GM12878 (cell line): ENCODE measurements at regions not wholly inside any gene's neighbourhood (a gene's known extent, or its start where the extent isn't known, plus 50 kb on each side); places are given as distances from the start of the nearest gene placed in this dataset.
A peak's percentile ranks its signal among the peaks of the same experiment; 100 is the strongest.

Experiments
- ATAC-seq: fragments of 200-7000 bp; cut with Tn5 transposase; 3 replicates; pipeline ENCODE4 v1.9.1; 2020; ENCODE audit warnings: mild to moderate bottlenecking, moderate library complexity
- BruUV-seq: library from RNA; stranded (reverse); fragments of 400-500 nt; replicated peaks from 2 replicates; lab custom pipeline; 2021; lab: Mats Ljungman, UMichigan
- CTCF ChIA-PET: fragments of 300-600 bp; sonication (Branson Sonifier 250); formaldehyde crosslinking; extraction: SDS; loops from one replicate; lab custom pipeline; 2021; ENCODE audit warnings: inconsistent platforms; lab: Yijun Ruan, JAX
- POLR2A ChIA-PET: fragments of 350-600 bp; formaldehyde crosslinking; extraction: SDS; loops from one replicate; lab custom pipeline; 2021; ENCODE audit warnings: inconsistent platforms; lab: Charles Lee
- RAD21 ChIA-PET: fragments of 300-600 bp; sonication (Branson Sonifier 250); formaldehyde crosslinking; loops from one replicate; lab custom pipeline; 2023; ENCODE audit warnings: antibody characterized with exemption; ENCODE audit not compliant: unreplicated experiment; lab: Charles Lee
- SMC1A ChIA-PET: fragments of 300-600 bp; sonication (Branson Sonifier 250); formaldehyde crosslinking; loops from one replicate; lab custom pipeline; 2023; ENCODE audit not compliant: unreplicated experiment, uncharacterized antibody; lab: Charles Lee
- DNase-seq: peaks from one replicate; pipeline ENCODE4 v3.0.0-alpha.2; 2011; ENCODE audit warnings: low read depth, low spot score
- FAIRE-seq: peaks from 3 replicates; lab custom pipeline; 2011; peaks lifted over from hg19 to GRCh38; lab: Jason Lieb, UNC
- H2AFZ ChIP-seq: 2 replicates; pipeline ENCODE4 v1.6.0; 2011; ENCODE audit warnings: low read depth, low read length, control low read depth; ENCODE audit not compliant: control insufficient read depth
- H3K27ac ChIP-seq: 2 replicates; pipeline ENCODE4 v1.5.1; 2011; ENCODE audit warnings: control low read depth; ENCODE audit not compliant: control insufficient read depth, insufficient read depth
- H3K27me3 ChIP-seq, 2 experiments: replicated peaks in 1 of 2; 2 replicates each; pipeline versions ENCODE4 v1.6.0 to v1.6.1; 2011; ENCODE audit warnings: low read length in 1 of 2; ENCODE audit not compliant: control insufficient read depth in 2 of 2, insufficient read depth in 2 of 2
- H3K36me3 ChIP-seq, 2 experiments: 2 replicates each; pipeline ENCODE4 v1.5.1; 2011; ENCODE audit warnings: low read length in 1 of 2; ENCODE audit not compliant: control insufficient read depth in 2 of 2, insufficient read depth in 2 of 2
- H3K4me1 ChIP-seq: 2 replicates; pipeline ENCODE4 v1.6.1; 2011; ENCODE audit warnings: mild to moderate bottlenecking, low read length, moderate library complexity, mixed read lengths; ENCODE audit not compliant: control insufficient read depth, insufficient read depth
- H3K4me2 ChIP-seq: 2 replicates; pipeline ENCODE4 v1.6.0; 2011; ENCODE audit warnings: control low read depth; ENCODE audit not compliant: control insufficient read depth, insufficient read depth
- H3K4me3 ChIP-seq: fragments of 200-600 bp; sonication (generic); 2 replicates; pipeline ENCODE4 v1.5.1; 2016
- H3K79me2 ChIP-seq: 2 replicates; pipeline ENCODE4 v1.6.0; 2011; ENCODE audit warnings: low read length; ENCODE audit not compliant: control insufficient read depth, insufficient read depth
- H3K9ac ChIP-seq: 2 replicates; pipeline ENCODE4 v1.8.0; 2011; ENCODE audit warnings: low read length, control low read depth, mixed read lengths; ENCODE audit not compliant: control insufficient read depth, insufficient read depth
- H3K9me3 ChIP-seq: replicated peaks from 3 replicates; pipeline ENCODE4 v1.5.1; 2011; ENCODE audit warnings: mild to moderate bottlenecking, low read length; ENCODE audit not compliant: control insufficient read depth, insufficient read depth
- H4K20me1 ChIP-seq: 2 replicates; pipeline ENCODE4 v1.6.0; 2011; ENCODE audit not compliant: control insufficient read depth, insufficient read depth
- CHD4 ChIP-seq: fragments of 200-600 bp; sonication (generic); IDR thresholded peaks from 2 replicates; pipeline ENCODE4 v1.6.1; 2016; ENCODE audit warnings: mild to moderate bottlenecking
- EED ChIP-seq: sonication (generic); IDR thresholded peaks from 2 replicates; pipeline ENCODE4 v1.6.1; 2016; ENCODE audit warnings: antibody characterized with exemption, low read depth
- EZH2 ChIP-seq: IDR thresholded peaks from 2 replicates; pipeline ENCODE4 v1.6.1; 2012; ENCODE audit warnings: low read depth, mild to moderate bottlenecking, control low read depth, inconsistent platforms, low read length, borderline replicate concordance; ENCODE audit not compliant: control insufficient read depth
- HDGF ChIP-seq: fragments of 450-650 bp; IDR thresholded peaks from 2 replicates; pipeline ENCODE4 v1.6.1; 2016; ENCODE audit warnings: antibody characterized with exemption
- JUNB ChIP-seq: IDR thresholded peaks from 2 replicates; pipeline ENCODE4 v1.6.1; 2016; ENCODE audit warnings: antibody characterized with exemption, mild to moderate bottlenecking
- MXI1 ChIP-seq: fragments of 150-350 bp; IDR thresholded peaks from 2 replicates; pipeline ENCODE4 v1.6.1; 2011; ENCODE audit warnings: low read depth, mild to moderate bottlenecking, inconsistent platforms, low read length, improper control_type of control experiment
- NR2C2 ChIP-seq: IDR thresholded peaks from 2 replicates; pipeline ENCODE4 v1.6.1; 2011; ENCODE audit warnings: borderline replicate concordance, low read depth; ENCODE audit not compliant: control insufficient read depth, insufficient read length
- RAD21 ChIP-seq: IDR thresholded peaks from 2 replicates; pipeline ENCODE4 v1.6.1; 2011; ENCODE audit warnings: mild to moderate bottlenecking, low read depth, low read length, moderate library complexity; ENCODE audit not compliant: insufficient read depth
- RBBP5 ChIP-seq: fragments of 200-600 bp; sonication (generic); conservative IDR thresholded peaks from 2 replicates; pipeline ENCODE4 v1.6.1; 2016
- RFX5 ChIP-seq: IDR thresholded peaks from 2 replicates; pipeline ENCODE4 v1.6.1; 2011; ENCODE audit warnings: low read depth, low read length, improper control_type of control experiment
- RUNX3 ChIP-seq: IDR thresholded peaks from 2 replicates; pipeline ENCODE4 v1.6.1; 2012; ENCODE audit warnings: low read length, inconsistent platforms
- SREBF2 ChIP-seq: IDR thresholded peaks from 2 replicates; pipeline ENCODE4 v1.6.1; 2012; ENCODE audit warnings: mild to moderate bottlenecking, low read length
- SRF ChIP-seq, 2 experiments: IDR thresholded peaks; 2 replicates each; pipeline ENCODE4 v1.6.1; 2011; ENCODE audit warnings: low read depth in 2 of 2, low read length in 2 of 2, mild to moderate bottlenecking in 1 of 2, moderate library complexity in 1 of 2
- TCF12 ChIP-seq: IDR thresholded peaks from 2 replicates; pipeline ENCODE4 v1.6.1; 2011; ENCODE audit warnings: low read depth, mild to moderate bottlenecking, low read length
- ZNF622 ChIP-seq: fragments of 450-650 bp; IDR thresholded peaks from 2 replicates; pipeline ENCODE4 v1.6.1; 2017; ENCODE audit warnings: mild to moderate bottlenecking, inconsistent platforms
- WGBS: methylation state at CpG from one replicate; pipeline ENCODE4 v1.1.6; 2016; ENCODE audit warnings: low lambda C conversion rate; ENCODE audit not compliant: insufficient replicate concordance, insufficient coverage; ENCODE audit errors: missing lambda C conversion rate; 5-methylcytosine and 5-hydroxymethylcytosine counted together
- in situ Hi-C: fragments of 300-500 bp; cut with MboI; formaldehyde crosslinking; loops from 9 replicates; pipeline ENCODE4 v1.14.3; 2018; ENCODE audit warnings: mixed read lengths
- intact Hi-C: fragments of 100-400 bp; cut with micrococcal nuclease; formaldehyde crosslinking; loops from one replicate; pipeline ENCODE4 v1.14.2; 2022; ENCODE audit not compliant: unreplicated experiment
- TF ChIP-seq, protein P1 (sequence below): fragments of 450-650 bp; IDR thresholded peaks from 2 replicates; pipeline ENCODE4 v1.6.1; 2017; ENCODE audit warnings: mild to moderate bottlenecking, moderate library complexity
- TF ChIP-seq, protein P2 (sequence below): fragments of 450-650 bp; IDR thresholded peaks from 2 replicates; pipeline ENCODE4 v1.6.1; 2018; ENCODE audit warnings: mild to moderate bottlenecking, low read depth, moderate library complexity; ENCODE audit not compliant: partially characterized antibody
- TF ChIP-seq, protein P3 (sequence below): IDR thresholded peaks from 2 replicates; pipeline ENCODE4 v1.6.1; 2011; ENCODE audit warnings: low read depth, low read length, improper control_type of control experiment, borderline replicate concordance

DNA sequence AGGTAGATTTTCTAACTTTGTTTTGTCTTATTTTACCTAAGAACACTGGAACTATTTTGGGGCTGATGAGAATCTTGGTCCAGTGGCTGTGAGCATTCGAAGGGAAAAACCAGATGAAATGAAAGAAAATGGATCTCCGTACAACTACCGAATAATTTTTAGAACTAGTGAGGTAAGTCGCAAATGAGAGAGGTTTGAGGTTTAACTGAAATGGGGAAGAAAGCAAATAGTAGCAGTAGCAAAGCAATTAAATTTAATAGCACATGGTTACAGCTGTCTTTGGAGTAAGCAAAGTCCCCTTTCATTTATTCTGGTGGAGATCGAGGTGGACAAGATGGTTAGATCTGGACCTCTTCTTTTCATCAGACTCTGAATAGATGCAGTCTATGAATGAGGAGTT lies 313.5 kb upstream of the RGS6 start:
- CTCF ChIA-PET, result interaction anchor here (0.6 to 1.6 kb wide), 4 partner anchors 64 to 477 kb away, joined by 3 to 5 read pairs (median 3); no protein-coding TSS in a partner anchor
- Histone ChIP-seq H4K20me1 (no peaks in the 10 kb centered on the region), H3K4me1 (peaks cover 11% of the 10 kb centered on the region; the same call in 1 of the 2 replicates), H3K9ac (no peak overlapping the region), H2AFZ (no peak overlapping the region), H3K9me3 (no peaks in the 10 kb centered on the region; the same call in 1 of the 3 replicates), H3K27me3 (no peaks in the 10 kb centered on the region), H3K4me3 (no peak overlapping the region), H3K4me2 (peak overlapping the region; percentile 49; the same call in 1 of the 2 replicates), H3K36me3 (peaks cover 6 to 7% of the 10 kb centered on the region in 2 experiments; a peak in 3 of 4 replicates), H3K27ac (peak overlapping the region; percentile 77), H3K79me2 (peaks cover 10% of the 10 kb centered on the region)
- SMC1A ChIA-PET, result interaction anchor here (0.7 to 5.8 kb wide), 15 partner anchors 11 to 294 kb away, joined by 3 to 48 read pairs (median 4); no protein-coding TSS in a partner anchor
- DNase-seq (no peak), ATAC-seq (peak; percentile 74), FAIRE-seq (no peak)
- RAD21 ChIA-PET, result interaction anchor here (0.9 to 8.0 kb wide), 5 partner anchors 27 to 297 kb away, joined by 3 to 85 read pairs (median 9); no protein-coding TSS in a partner anchor
- in situ Hi-C loops, result no loop called here
- BruUV-seq, result no TSS peak
- WGBS, result 3% methylated on average over 5 of the region's 5 CpGs
- POLR2A ChIA-PET, result interaction anchor here (0.7 to 1.6 kb wide), 4 partner anchors 29 to 237 kb away, joined by 3 read pairs; no protein-coding TSS in a partner anchor
- intact Hi-C loops, result loop anchor here (5.0 kb wide), 2 partner anchors 61 to 121 kb away; no protein-coding TSS in a partner anchor
- TF ChIP-seq RFX5 (no peak), EZH2 (no peak), EED (no peak), MXI1 (0 out of 2 replicates have a peak, but pooled peaks have one; percentile 42), HDGF (no peak), TCF12 (peak; percentile 36; the same call in 1 of the 2 replicates), NR2C2 (no peak), SRF (IDR thresholded peaks at IDR 0.05; ENCODE audit: low read depth in 2 of 2, low read length in 2 of 2) (no peak), SREBF2 (no peak), RBBP5 (no peak), JUNB (no peak), RUNX3 (peak; percentile 68), ZNF622 (no peak), RAD21 (no peak), CHD4 (no peak)
- TF ChIP-seq, protein P1, sequence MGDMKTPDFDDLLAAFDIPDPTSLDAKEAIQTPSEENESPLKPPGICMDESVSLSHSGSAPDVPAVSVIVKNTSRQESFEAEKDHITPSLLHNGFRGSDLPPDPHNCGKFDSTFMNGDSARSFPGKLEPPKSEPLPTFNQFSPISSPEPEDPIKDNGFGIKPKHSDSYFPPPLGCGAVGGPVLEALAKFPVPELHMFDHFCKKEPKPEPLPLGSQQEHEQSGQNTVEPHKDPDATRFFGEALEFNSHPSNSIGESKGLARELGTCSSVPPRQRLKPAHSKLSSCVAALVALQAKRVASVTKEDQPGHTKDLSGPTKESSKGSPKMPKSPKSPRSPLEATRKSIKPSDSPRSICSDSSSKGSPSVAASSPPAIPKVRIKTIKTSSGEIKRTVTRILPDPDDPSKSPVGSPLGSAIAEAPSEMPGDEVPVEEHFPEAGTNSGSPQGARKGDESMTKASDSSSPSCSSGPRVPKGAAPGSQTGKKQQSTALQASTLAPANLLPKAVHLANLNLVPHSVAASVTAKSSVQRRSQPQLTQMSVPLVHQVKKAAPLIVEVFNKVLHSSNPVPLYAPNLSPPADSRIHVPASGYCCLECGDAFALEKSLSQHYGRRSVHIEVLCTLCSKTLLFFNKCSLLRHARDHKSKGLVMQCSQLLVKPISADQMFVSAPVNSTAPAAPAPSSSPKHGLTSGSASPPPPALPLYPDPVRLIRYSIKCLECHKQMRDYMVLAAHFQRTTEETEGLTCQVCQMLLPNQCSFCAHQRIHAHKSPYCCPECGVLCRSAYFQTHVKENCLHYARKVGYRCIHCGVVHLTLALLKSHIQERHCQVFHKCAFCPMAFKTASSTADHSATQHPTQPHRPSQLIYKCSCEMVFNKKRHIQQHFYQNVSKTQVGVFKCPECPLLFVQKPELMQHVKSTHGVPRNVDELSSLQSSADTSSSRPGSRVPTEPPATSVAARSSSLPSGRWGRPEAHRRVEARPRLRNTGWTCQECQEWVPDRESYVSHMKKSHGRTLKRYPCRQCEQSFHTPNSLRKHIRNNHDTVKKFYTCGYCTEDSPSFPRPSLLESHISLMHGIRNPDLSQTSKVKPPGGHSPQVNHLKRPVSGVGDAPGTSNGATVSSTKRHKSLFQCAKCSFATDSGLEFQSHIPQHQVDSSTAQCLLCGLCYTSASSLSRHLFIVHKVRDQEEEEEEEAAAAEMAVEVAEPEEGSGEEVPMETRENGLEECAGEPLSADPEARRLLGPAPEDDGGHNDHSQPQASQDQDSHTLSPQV, result peak; percentile 31; the same call in 1 of the 2 replicates
- TF ChIP-seq, protein P2, sequence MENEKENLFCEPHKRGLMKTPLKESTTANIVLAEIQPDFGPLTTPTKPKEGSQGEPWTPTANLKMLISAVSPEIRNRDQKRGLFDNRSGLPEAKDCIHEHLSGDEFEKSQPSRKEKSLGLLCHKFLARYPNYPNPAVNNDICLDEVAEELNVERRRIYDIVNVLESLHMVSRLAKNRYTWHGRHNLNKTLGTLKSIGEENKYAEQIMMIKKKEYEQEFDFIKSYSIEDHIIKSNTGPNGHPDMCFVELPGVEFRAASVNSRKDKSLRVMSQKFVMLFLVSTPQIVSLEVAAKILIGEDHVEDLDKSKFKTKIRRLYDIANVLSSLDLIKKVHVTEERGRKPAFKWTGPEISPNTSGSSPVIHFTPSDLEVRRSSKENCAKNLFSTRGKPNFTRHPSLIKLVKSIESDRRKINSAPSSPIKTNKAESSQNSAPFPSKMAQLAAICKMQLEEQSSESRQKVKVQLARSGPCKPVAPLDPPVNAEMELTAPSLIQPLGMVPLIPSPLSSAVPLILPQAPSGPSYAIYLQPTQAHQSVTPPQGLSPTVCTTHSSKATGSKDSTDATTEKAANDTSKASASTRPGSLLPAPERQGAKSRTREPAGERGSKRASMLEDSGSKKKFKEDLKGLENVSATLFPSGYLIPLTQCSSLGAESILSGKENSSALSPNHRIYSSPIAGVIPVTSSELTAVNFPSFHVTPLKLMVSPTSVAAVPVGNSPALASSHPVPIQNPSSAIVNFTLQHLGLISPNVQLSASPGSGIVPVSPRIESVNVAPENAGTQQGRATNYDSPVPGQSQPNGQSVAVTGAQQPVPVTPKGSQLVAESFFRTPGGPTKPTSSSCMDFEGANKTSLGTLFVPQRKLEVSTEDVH, result no peak
- TF ChIP-seq, protein P3, sequence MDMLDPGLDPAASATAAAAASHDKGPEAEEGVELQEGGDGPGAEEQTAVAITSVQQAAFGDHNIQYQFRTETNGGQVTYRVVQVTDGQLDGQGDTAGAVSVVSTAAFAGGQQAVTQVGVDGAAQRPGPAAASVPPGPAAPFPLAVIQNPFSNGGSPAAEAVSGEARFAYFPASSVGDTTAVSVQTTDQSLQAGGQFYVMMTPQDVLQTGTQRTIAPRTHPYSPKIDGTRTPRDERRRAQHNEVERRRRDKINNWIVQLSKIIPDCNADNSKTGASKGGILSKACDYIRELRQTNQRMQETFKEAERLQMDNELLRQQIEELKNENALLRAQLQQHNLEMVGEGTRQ, result no peak
